Ishikawa (cell line): ENCODE measurements at regions not wholly inside any gene's neighbourhood (a gene's known extent, or its start where the extent isn't known, plus 50 kb on each side); places are given as distances from the start of the nearest gene placed in this dataset.

Experiments used
- CEBPB ChIP-seq: IDR thresholded peaks from 2 replicates; pipeline ENCODE4 v1.6.1; 2012
- CREB1 ChIP-seq: IDR thresholded peaks from 2 replicates; pipeline ENCODE4 v1.6.1; 2012; ENCODE audit warnings: low read depth
- EGR1 ChIP-seq: IDR thresholded peaks from 2 replicates; pipeline ENCODE4 v1.6.1; 2012
- EP300 ChIP-seq: IDR thresholded peaks from 2 replicates; pipeline ENCODE4 v1.6.1; 2012; ENCODE audit warnings: borderline replicate concordance
- FOXM1 ChIP-seq: IDR thresholded peaks from 2 replicates; pipeline ENCODE4 v1.6.1; 2012; ENCODE audit warnings: low read depth, borderline replicate concordance
- MAX ChIP-seq: IDR thresholded peaks from 2 replicates; pipeline ENCODE4 v1.6.1; 2012
- NFIC ChIP-seq: IDR thresholded peaks from 2 replicates; pipeline ENCODE4 v1.6.1; 2012
- RAD21 ChIP-seq: IDR thresholded peaks from 2 replicates; pipeline ENCODE4 v1.6.1; 2012; ENCODE audit warnings: low read depth
- TAF1 ChIP-seq: IDR thresholded peaks from 2 replicates; pipeline ENCODE4 v1.6.1; 2012; ENCODE audit warnings: low read depth, mild to moderate bottlenecking
- TCF12 ChIP-seq: IDR thresholded peaks from 2 replicates; pipeline ENCODE4 v1.6.1; 2012; ENCODE audit warnings: low read depth
- TEAD4 ChIP-seq: IDR thresholded peaks from 2 replicates; pipeline ENCODE4 v1.6.1; 2012
- USF1 ChIP-seq: IDR thresholded peaks from 2 replicates; pipeline ENCODE4 v1.6.1; 2012
- YY1 ChIP-seq: IDR thresholded peaks from 2 replicates; pipeline ENCODE4 v1.6.1; 2012; ENCODE audit warnings: low read depth
- ZBTB7A ChIP-seq: IDR thresholded peaks from 2 replicates; pipeline ENCODE4 v1.6.1; 2012; ENCODE audit warnings: low read depth
- TF ChIP-seq, protein P1 (sequence below): IDR thresholded peaks from 2 replicates; pipeline ENCODE4 v1.6.1; 2012; ENCODE audit warnings: low read depth, mild to moderate bottlenecking

DNA sequence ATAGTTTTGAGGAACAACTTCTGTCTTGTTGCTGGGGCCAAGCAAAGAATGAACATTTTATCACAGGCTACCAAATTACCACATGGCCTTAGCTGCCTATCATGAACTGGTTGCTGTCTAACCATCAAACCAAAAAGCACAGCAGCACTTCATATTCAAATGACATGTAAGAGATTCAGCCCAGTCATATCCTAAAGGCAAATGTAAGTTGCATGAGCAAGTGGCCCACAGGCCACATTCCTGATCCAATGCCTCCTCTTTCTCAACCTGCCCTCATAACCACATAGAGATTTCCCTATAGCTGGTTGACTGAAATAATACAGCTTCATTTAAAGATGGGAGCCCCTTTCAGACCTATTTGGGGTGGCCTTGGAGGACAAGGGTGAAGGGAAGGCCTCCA is 572.3 kb downstream of the IRS1 start:
- TF ChIP-seq TCF12 (no peak), TEAD4 (no peak), MAX (no peak), RAD21 (no peak)

- TF ChIP-seq, protein P1, sequence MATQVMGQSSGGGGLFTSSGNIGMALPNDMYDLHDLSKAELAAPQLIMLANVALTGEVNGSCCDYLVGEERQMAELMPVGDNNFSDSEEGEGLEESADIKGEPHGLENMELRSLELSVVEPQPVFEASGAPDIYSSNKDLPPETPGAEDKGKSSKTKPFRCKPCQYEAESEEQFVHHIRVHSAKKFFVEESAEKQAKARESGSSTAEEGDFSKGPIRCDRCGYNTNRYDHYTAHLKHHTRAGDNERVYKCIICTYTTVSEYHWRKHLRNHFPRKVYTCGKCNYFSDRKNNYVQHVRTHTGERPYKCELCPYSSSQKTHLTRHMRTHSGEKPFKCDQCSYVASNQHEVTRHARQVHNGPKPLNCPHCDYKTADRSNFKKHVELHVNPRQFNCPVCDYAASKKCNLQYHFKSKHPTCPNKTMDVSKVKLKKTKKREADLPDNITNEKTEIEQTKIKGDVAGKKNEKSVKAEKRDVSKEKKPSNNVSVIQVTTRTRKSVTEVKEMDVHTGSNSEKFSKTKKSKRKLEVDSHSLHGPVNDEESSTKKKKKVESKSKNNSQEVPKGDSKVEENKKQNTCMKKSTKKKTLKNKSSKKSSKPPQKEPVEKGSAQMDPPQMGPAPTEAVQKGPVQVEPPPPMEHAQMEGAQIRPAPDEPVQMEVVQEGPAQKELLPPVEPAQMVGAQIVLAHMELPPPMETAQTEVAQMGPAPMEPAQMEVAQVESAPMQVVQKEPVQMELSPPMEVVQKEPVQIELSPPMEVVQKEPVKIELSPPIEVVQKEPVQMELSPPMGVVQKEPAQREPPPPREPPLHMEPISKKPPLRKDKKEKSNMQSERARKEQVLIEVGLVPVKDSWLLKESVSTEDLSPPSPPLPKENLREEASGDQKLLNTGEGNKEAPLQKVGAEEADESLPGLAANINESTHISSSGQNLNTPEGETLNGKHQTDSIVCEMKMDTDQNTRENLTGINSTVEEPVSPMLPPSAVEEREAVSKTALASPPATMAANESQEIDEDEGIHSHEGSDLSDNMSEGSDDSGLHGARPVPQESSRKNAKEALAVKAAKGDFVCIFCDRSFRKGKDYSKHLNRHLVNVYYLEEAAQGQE, result no peak
- TF ChIP-seq MAX (no peak), EGR1 (no peak), CREB1 (no peak), RAD21 (no peak), EP300 (no peak), TEAD4 (no peak), FOXM1 (no peak), TCF12 (no peak), YY1 (no peak), NFIC (no peak), ZBTB7A (no peak), TAF1 (no peak), CEBPB (no peak), USF1 (no peak)
These were observed 575.9 kb downstream of the IRS1 start for GRCh38 chr2:226223704-226224103.

GRCh38 chr2:226220511-226220910 is 579.1 kb downstream of the IRS1 start:
- TF ChIP-seq TEAD4, result no peak
- no peak for TF ChIP-seq RAD21
- no peak for TF ChIP-seq CREB1
- TF ChIP-seq TCF12, result no peak
- no peak for TF ChIP-seq ZBTB7A
- no peak for TF ChIP-seq EP300
- no peak for TF ChIP-seq USF1

DNA sequence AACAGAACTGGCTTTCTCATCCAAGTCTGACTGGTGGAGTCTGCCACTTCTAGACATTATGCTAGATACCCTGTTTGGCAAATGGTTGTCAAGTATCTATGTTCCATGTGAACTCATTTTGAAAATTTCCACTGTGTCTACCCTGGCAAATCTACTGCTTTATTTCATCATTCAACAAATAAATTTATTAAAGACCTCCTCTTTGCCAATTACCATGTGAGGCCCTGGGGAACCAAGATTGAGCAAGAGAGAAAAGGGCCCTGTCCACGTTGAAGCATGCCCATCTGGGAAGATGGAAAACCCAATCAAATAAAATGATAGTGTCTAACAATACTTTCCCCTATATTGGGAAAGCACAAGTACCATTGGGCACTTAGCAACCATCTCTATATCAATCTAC is 582.4 kb downstream of the IRS1 start:
- TF ChIP-seq, protein P1, result no peak
- TF ChIP-seq USF1 (no peak), TCF12 (no peak), FOXM1 (no peak), TEAD4 (no peak), TAF1 (no peak), YY1 (no peak), RAD21 (no peak), CEBPB (no peak)

DNA sequence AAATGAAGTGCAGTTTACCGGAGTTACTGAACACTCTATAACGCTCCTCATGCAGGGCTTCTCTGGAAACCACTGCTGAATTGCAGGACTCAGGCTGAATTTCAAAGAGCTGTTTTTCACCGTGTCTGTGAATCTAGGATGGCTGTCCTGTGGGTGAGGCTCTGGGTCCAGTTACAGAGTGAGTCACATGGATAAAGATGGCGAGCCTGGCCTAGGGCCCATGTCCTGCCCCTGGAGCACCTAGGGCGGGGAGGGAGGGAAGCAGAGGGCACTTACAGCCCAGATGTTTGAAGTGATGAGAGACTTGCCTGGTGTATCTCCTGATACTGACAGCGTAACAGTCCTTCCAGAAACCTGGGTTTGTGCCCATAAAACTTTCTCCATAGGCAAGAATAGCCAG is 583.0 kb downstream of the IRS1 start:
- TF ChIP-seq MAX (no peak), RAD21 (no peak), EP300 (no peak), FOXM1 (no peak), CREB1 (no peak), CEBPB (no peak), EGR1 (no peak), USF1 (no peak), TEAD4 (no peak), NFIC (no peak), TCF12 (no peak), YY1 (no peak), TAF1 (no peak), ZBTB7A (no peak)
- TF ChIP-seq, protein P1, result no peak
